D721Med (cell line): ENCODE measurements at regions not wholly inside any gene's neighbourhood (a gene's known extent, or its start where the extent isn't known, plus 50 kb on each side); places are given as distances from the start of the nearest gene placed in this dataset.

ENCODE experiments used
- DNase-seq: peaks from one replicate; pipeline ENCODE4 v3.0.0; 2011; ENCODE audit warnings: low spot score; ENCODE audit not compliant: insufficient read length
- FAIRE-seq: peaks from 2 replicates; lab custom pipeline; 2011; peaks lifted over from hg19 to GRCh38; lab: Jason Lieb, UNC
- TF ChIP-seq, protein P1 (sequence below): IDR thresholded peaks from 2 replicates; pipeline ENCODE4 v1.5.1; 2012; ENCODE audit warnings: mild to moderate bottlenecking, control low read depth; ENCODE audit not compliant: insufficient read depth; ENCODE audit errors: missing control alignments

DNA sequence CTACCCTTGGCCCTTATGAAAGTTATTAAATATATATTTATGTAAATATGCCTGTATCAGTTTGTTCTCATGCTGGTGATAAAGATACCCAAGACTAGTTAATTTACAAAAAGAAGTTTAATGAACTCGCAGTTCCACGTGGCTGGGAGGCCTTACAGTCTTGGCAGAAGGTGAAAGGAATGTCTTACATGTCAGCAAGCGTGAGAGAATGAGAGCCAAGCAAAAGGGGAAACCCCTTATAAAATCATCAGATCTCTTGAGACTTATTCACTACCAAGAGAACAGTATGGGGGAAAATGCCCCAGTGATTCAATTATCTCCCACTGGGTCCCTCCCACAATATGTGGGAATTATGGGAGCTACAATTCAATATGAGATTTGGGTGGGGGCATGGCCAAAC is 506.0 kb upstream of the ATXN8OS start:
- TF ChIP-seq, protein P1, sequence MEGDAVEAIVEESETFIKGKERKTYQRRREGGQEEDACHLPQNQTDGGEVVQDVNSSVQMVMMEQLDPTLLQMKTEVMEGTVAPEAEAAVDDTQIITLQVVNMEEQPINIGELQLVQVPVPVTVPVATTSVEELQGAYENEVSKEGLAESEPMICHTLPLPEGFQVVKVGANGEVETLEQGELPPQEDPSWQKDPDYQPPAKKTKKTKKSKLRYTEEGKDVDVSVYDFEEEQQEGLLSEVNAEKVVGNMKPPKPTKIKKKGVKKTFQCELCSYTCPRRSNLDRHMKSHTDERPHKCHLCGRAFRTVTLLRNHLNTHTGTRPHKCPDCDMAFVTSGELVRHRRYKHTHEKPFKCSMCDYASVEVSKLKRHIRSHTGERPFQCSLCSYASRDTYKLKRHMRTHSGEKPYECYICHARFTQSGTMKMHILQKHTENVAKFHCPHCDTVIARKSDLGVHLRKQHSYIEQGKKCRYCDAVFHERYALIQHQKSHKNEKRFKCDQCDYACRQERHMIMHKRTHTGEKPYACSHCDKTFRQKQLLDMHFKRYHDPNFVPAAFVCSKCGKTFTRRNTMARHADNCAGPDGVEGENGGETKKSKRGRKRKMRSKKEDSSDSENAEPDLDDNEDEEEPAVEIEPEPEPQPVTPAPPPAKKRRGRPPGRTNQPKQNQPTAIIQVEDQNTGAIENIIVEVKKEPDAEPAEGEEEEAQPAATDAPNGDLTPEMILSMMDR = no peak
- no peak for DNase-seq
- no peak for FAIRE-seq

DNA sequence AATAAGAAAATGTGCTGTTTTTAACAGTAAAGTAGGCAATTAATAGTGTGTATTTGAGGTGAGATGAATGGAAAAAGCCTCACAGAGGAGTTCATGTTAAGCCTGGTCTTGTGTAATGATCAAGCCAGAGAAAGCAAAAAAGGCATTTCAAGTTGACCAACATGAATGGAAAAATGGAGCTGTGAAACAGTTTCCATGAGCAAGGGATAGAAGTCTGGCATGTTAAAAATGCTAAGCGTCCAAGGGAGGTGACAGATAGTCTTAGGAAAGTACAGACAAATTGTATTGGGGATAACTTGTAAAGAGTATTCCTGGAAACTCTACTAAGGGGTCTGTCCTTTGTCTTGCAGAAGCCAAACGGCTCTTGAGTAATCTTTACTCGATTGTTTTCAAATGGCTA is 506.8 kb upstream of the ATXN8OS start:
- DNase-seq (no peak), FAIRE-seq (no peak)
- TF ChIP-seq, protein P1 = no peak

DNA sequence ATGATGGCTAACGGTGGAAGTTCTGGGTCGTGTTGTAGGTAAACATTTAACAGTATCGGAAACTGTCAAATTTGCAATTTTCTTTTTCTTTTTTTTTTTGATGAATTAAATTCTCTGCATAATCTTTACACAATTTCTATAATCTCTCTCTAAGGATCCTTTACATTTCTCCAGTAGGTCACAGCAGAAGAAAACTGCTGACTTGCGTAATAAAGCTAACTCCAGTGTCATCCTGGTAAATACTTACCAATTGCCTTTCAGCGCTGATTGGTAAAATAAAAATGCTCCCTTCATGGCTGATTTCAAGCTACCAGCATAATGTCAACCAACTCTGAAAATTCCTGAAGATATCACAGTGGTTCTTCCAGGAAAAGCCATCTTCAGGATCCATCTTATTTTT is 510.5 kb upstream of the ATXN8OS start:
- FAIRE-seq (no peak), DNase-seq (no peak)
- TF ChIP-seq, protein P1 = no peak

DNA sequence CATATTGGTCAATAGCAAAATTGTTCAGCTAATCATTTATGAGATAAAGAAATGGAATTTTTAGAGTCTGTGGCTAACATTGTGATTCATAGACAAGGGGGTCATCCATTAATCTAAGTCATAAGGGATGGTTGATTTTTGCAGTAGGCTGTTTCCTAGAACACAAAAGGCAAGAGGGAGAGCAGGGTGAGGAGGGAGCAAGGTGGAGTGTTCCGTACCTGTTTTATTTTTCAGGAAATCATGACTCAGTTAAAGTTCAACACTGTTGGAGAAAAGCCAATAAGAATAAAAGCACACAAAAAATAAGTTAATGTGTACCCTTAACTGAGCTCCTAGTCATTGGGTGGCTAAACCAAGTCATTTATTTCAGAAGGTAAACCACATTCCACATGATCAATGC is 512.4 kb upstream of the ATXN8OS start:
- TF ChIP-seq, protein P1 = no peak
- no peak for FAIRE-seq
- DNase-seq = no peak

DNA sequence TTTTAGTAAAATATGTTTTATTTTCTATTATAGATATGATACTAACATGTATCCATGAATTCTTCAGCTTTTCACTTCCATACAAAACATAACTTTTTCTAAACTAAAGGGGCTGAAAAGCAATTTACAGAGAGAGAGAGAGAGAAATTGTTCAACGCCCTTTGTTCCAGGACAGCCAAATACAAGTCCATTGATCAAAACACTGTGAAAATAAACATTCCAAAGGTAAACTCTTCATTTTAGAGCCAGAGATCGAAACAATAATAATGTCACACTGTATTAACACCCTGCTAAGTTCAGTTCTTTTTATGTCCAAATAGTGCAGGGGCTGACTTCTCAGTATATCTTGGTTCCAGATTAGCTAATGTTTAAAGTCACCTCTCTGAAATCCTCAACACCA is 516.2 kb upstream of the ATXN8OS start:
- TF ChIP-seq, protein P1 = no peak
- no peak for DNase-seq
- peak; percentile 61 for FAIRE-seq

DNA sequence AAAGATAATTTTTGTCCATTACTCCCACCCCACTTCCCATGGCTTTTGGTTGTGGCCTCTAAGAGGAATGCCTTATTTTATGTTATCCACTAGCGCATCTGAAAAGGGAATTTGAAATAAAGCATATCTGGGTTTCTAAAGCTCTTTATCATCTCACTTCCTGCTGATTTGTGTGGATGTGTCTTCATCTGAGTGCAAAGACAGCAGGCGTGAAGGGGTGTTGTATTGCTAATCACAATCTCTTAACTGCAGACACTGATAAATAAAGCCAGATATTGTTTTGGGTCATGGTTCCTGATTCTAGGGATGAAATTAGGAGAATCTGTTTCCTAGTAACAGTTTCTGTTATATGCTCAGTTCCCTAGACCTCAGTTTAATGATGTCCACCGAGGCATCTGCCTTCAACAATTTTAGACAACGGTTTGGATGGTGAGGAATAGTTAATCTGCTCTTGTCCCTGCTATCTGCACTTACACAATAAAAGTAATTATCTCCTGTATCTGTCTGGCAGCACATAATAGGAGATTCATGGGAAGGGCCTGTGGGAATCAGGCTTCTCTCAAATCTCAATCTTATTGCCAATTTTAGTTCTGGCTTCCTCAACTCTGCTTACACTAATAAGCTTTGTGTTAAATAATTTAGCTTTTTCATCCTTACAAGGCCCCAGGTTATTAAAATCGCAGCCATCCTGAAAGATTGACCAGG is 517.9 kb upstream of the ATXN8OS start:
- no peak for DNase-seq
- TF ChIP-seq, protein P1 = no peak
- no peak for FAIRE-seq

DNA sequence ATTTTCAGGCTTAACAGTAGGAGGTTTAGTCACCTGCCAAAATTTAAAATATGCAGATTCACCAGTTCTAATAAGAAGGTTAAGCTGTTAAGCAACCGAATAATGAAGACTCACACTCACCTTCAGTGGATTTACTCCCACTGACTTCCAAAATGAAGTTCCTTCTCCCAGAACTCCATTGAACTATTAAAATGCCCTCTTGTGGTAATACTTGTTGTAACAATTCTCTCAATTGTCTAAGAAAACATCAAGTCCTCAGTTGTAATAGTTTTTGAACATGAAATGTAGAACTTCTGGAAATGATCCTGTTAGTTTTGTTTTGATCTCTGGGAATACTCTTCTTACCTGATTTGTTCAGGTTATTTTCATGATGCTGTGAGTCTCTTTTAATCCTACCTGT is 522.0 kb upstream of the ATXN8OS start:
- TF ChIP-seq, protein P1 = peak; percentile 7
- FAIRE-seq (no peak), DNase-seq (no peak)
